ENCODE measurements at regions not wholly inside any gene's neighbourhood (a gene's known extent, or its start where the extent isn't known, plus 50 kb on each side); places are given as distances from the start of the nearest gene placed in this dataset.

- TF ChIP-seq, protein P1, sequence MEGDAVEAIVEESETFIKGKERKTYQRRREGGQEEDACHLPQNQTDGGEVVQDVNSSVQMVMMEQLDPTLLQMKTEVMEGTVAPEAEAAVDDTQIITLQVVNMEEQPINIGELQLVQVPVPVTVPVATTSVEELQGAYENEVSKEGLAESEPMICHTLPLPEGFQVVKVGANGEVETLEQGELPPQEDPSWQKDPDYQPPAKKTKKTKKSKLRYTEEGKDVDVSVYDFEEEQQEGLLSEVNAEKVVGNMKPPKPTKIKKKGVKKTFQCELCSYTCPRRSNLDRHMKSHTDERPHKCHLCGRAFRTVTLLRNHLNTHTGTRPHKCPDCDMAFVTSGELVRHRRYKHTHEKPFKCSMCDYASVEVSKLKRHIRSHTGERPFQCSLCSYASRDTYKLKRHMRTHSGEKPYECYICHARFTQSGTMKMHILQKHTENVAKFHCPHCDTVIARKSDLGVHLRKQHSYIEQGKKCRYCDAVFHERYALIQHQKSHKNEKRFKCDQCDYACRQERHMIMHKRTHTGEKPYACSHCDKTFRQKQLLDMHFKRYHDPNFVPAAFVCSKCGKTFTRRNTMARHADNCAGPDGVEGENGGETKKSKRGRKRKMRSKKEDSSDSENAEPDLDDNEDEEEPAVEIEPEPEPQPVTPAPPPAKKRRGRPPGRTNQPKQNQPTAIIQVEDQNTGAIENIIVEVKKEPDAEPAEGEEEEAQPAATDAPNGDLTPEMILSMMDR (IDR thresholded peaks at IDR 0.05) = no peak
- TF ChIP-seq EZH2 (IDR thresholded peaks at IDR 0.05; ENCODE audit: borderline replicate concordance, insufficient read depth, low read depth, low read length, poor library complexity, severe bottlenecking) = no peak
These were observed 100.1 kb upstream of the FSHR start for GRCh38 chr2:49254401-49254800.

Measured in B cell (primary cell).